GM19395 (cell line): ENCODE measurements at regions not wholly inside any gene's neighbourhood (a gene's known extent, or its start where the extent isn't known, plus 50 kb on each side); places are given as distances from the start of the nearest gene placed in this dataset.
A peak's percentile ranks its signal among the peaks of the same experiment; 100 is the strongest.
"Not testable (repeated sequence)": the region's sequence is repeated elsewhere in the genome, so short reads cannot be mapped to it uniquely, and the experiment has no call there.

Experiments used
- ATAC-seq: cut with Tn5 transposase; IDR thresholded peaks from one replicate; pipeline ENCODE4 v1.9.1; 2021; ENCODE audit warnings: mild to moderate bottlenecking, moderate library complexity; ENCODE audit not compliant: unreplicated experiment

DNA sequence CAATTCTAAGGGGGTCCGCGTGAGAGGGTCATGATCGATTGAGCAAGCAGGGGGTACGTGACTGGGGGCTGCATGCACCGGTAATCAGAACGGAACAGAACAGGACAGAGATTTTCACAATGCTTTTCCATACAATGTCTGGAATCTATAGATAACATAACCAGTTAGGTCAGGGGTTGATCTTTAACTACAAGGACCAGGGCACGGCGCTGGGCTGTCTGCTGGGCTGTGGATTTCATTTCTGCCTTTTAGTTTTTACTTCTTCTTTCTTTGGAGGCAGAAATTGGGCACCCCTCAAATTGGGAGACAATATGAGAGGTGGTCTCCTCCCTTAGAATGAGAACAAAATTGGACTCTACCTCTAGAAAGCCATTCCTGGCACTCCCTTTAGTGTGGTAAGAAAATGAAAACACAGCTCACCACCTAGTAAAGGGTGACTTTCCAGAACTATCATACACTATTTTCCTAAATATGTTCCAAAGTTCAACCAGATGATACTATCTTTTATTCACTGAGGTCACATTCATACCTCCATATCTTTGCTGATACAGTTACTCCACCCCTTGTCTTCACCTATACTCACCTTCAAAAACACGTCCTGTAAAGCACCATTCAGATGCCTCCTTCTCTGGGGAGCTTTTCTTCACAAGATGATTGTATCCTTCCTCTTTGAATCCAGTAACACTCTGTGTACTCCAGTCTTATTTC, 1058.3 kb upstream of the SLIT2 start:
- ATAC-seq: no peak

DNA sequence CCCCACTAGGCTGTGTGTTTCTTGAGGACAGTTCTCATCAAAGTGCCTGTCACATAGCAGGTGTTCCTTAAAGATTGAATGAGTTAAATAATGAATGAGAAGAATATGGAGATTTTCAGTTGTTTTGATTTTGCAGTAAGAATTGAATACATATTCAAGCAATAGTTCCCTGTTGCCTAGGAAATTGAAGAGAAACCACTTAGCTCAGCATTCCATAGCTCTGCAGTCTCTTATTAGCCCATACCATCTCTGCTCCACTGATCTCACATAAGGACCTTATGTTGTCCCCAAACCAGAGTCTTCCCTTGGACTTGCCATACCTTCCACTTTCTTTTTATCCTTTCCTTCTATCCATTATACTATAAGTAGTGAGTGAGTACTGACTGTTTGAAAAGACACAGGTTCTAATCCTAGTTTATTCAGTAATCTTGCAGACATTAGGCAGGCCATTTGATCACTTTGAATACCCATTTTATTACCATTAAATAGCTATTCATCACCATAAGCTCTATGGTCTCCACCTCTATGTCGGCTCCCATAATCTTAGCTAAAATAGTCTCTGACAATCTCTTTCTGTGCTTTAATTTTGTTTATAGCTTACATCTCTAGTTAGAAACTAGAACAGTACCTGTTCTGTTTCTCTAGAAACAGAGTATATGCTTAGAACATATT, 1059.6 kb upstream of the SLIT2 start:
- no peak for ATAC-seq

DNA sequence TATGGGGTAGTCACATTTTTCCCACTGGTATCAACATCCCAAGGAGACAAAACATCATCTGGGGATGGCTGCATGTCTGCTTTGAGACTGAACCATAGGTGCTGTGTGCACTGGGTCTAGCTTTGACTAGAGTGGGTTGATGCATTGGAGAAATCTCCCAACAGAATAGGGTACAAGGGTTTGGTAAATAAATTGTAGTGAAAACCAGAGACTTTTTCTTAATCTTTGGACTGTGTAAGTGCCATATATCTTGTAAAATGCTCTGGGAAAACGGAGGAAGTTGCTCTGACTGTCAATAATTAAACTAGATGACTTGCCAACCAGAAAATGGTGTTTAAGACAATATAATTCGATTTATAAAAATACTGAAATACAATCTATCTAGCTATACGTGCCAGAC, 1064.0 kb upstream of the SLIT2 start:
- ATAC-seq: no peak

DNA sequence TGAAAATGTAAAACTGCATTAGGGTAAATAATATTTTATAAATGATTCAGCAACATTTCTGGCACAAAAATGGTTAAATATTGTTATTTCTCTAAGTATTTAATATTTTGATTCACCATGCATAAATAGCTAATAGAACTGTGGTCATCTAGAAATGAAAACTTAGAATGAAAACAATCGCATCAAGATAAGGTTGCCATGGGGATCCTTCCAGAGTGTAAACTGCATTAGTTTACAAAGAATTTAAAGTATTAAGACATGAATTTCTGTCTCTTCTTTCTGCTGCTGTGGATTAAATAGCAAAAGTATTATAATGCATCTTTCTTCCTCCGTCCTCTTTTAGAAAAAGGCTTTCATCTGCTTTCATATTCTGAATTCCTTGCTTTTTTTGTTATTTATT, 1064.6 kb upstream of the SLIT2 start:
- no peak for ATAC-seq

DNA sequence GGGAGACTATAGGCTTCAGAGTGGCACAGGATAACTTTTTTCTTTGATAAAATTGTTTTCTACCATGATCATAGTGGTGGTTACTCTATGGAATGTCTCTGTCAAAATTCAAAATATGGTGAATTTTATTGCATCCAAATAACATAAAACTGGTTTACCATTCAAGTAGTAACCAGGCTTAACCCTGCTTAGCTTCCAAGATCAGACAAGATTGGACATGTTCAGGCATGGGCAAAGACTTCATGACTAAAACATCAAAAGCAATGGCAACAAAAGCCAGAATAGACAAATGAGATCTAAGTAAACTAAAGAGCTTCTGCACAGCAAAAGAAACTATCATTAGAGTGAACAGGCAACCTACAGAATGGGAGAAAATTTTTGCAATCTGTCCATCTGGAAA, 1070.1 kb upstream of the SLIT2 start:
- not testable (repeated sequence) for ATAC-seq

DNA sequence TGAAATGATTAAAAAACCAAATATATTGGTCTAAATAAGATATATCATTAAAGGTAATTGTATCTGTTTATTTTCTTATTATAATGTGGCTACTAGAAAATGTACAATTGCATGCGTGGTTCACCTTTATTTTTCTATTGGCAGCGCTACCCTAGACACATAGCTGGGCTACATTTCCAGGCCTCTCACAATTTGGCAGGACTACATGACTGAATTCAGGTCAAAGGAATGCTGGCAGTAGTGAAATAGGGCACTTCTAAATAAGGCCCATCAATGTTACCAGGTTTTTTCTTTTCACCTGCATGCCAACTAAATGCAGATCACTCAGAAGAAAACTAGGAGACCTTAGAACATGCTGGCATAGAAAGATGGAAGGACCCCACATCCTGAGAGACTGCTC, 1072.9 kb upstream of the SLIT2 start:
- ATAC-seq: no peak

DNA sequence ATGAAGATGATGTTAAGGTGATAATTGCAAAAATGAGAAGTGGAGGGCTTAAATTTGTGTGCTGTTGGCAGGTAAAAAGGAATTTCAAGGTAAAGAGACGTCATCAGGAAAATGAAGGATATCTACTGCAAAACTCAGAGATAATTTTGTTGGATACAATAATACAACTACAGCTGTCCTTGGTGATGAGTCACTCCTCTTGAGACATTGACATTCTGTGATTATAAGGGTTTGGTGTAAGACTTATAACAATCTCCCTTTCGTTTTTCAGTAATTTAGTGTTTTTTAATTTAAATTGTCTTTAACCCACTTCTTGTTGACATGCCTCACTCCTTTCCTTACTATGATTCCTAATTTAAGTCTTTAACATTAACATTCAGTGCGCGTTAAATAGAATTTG, 1074.1 kb upstream of the SLIT2 start:
- ATAC-seq: no peak

DNA sequence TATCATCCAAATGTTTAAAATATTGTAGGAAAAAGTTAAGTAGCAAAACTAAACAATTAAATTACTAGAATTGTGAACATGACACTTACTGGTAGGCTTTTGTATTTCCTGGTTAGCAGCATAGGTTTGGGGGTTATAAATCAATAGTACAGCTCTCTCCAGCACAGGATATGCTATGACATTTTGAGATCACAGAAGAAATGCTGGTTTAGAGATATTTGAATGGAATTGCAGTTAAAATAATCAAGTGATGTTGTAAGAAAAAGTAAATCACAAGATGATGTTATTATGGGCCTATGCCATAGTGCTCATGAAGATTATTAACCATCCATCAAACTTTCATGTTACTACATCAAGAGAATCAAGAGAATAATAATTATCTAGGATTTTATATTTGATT, 1079.9 kb upstream of the SLIT2 start:
- ATAC-seq: no peak

DNA sequence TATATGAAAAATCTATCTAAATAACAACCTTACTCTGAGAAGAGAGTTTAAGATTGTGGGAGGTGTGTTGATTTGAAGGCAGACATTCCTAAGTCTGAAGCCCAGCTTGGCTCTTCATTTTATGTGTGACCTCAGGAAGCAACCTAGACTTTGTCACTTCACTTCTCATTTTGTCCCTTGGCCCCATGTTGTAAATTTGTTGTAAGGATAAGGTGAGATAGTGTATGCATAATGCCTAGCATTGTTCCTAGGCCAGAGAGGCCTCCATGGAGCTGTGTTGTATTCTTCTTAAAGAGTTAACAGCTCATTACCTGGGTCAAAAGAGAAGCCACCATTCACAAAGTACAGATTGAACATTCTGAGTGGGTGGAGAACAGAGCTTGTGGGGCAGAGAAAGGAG, 1084.4 kb upstream of the SLIT2 start:
- ATAC-seq: no peak

DNA sequence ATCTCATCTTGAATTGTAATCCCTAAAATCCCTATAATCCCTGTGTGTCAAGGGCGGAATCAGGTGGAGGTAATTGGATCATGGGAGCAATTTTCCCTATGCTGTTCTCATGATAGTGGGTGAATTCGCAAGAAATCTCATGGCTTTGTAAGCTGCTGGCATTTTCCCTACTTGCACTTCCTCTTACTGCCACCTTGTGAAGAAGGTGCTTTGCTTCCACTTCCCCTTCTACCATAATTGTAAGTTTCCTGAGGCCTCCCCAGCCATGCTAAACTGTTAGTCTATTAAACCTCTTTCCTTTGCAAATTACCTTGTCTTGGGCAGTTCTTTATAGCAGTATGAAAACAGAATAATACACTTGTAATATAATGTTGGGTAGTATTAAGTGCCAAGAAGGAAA, 1087.4 kb upstream of the SLIT2 start:
- no peak for ATAC-seq

DNA sequence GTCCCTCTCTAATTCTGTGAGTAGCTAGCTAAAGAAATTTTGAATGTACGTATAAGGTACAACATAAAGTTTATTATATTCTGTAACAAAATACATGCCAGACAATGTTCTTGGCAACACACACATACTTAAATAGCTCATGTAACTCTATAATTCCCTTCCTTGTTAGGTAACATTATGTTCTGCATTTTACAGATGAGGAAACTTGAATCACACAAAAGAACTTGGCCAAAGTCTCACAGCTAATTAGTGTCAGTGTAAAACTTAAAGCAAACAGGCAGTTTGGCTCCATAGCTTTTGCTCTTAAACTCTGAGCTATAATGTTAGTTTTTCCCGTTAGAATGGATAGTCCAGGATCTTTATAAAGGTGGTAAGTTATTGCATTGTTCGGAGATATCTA, 1091.8 kb upstream of the SLIT2 start:
- ATAC-seq: no peak

DNA sequence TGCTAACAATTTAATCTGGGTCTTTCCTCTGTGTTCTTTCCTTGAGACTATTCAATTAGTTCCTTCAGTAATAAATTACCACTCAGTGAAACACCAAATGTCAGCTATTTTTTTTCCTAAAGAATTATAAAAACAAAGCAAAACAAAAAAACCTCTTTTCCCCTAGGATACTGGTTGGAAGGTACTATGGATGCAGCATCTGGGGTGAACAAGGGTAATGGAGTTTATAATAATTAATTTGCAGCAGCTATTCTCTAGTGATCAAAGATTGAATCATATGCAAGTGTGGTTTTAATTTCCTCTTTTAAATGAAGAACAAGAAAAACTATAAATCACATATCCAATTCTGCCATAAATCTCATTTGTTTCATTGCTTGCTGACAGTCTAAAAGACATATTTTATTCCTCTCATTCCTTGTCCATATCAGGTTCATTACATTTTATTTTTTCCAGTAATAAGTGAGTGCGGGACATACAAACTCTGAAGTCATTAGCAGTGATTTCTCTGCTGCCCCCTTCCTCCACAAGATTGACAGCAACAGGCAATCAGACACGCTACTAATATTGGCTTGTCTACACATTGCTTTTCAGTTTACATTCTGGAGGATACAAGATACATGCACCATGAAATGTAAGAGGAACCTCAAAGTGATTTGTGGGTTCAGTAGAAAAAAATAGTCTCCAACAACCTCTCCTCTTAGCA, 1093.4 kb upstream of the SLIT2 start:
- no peak for ATAC-seq

DNA sequence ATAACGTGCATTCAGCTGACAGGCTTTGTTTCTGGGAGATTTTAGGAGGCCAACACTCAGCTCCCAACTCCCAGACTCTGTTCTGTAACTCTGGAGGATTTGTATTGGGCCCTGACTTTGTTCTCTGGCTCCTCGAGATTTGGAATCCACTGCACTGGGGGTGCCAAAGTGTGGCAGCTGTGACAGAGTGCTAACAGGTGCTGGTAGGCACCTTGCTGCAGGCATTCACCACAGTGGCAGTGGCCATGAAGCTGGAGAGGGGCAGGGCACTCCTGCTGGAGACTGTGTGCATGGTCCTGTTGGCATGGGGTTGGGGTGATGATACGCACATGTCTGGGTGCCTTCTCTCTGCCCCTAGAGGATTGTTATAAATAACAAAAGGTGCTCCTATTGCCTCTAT, 1094.9 kb upstream of the SLIT2 start:
- no peak for ATAC-seq

DNA sequence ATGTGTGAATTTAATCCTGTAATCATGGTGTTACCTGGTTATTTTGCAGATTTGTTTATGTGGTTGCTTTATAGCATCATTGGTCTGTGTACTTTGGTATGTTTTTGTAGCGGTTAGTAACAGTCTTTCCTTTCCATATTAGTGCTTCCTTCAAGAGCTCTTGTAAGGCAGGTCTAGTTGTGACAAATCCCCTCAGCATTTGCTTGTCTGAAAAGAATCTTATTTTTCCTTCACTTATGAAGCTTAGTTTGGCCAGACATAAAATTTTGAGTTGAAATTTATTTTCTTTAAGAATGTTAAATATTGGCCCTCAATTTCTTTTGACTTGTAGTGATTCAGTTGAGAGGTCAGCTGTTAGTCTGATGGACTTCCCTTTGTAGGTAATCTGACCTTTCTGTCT, 1096.1 kb upstream of the SLIT2 start:
- ATAC-seq: no peak

DNA sequence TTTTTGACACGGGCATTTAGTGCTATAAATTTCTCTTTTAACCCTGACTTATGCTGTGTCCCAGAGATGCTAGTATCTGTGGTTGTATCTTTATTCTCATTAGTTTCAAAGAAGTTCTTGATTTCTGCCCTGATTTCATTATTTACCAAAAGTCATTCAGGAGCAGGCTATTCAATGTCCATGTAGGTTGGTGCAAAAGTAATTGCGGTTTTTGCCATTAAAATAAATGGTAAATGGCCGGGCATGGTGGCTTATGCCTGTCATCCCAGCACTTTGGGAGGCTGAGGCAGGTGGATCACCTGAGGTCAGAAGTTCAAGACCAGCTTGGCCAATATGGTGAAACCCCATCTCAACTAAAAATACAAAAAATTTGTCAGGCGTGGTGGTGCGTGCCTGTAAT, 1097.4 kb upstream of the SLIT2 start:
- ATAC-seq: not testable (repeated sequence)

DNA sequence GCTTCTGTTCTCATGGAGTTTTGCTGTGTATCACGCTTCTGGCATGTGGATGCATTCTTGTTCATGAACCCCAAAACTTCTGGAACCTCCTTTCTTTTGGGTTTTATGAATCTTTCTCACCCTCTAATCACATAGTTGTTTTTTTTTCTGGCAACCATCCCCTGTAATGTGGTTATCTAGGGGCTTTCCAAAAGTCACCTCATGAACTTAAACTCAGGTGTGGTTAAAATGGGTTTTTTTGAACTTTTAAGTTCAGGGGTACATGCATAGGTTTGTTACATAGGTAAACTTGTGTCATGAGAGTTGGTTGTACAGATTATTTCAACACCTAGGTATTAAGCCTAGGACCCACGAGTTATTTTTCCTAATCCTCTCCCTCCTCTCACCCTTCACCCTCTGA, 1099.4 kb upstream of the SLIT2 start:
- ATAC-seq: no peak

DNA sequence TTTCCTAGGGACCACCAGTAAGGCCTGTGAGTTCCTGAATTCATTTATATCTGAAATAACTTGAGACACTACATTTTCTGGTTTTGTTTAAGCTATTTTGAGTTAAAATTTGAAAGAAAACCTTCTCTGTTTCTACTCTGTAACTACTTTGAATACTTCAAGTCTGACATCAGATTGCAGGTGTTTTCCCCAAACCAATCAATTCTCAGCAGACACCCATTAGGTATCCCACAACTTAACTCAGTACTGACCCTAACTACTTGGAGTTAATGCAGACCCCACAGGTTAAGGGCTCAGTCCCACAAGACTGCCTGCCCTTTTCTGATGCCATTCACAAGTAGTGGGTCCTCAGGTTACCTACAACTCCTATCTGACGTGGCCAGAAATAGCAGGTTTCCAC, 1100.0 kb upstream of the SLIT2 start:
- ATAC-seq: no peak

DNA sequence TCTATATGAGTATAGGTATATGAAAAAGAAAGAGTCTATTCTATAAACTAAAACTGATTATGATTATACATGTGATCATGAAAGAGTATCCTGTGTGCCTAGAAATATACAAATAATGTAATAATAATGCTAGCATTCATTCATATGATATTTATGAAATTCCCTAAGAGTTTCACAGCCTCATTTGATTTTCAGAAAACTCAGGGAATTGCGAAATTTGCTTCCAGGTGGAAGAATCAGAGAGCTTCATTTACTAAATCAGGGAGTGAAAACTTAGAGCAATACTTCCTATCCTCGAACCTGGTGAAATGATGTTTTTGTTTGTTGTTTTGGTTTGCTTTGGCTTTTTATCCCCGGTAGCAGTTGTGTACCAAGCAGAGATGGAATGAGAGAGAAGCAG, 1105.7 kb upstream of the SLIT2 start:
- no peak for ATAC-seq

DNA sequence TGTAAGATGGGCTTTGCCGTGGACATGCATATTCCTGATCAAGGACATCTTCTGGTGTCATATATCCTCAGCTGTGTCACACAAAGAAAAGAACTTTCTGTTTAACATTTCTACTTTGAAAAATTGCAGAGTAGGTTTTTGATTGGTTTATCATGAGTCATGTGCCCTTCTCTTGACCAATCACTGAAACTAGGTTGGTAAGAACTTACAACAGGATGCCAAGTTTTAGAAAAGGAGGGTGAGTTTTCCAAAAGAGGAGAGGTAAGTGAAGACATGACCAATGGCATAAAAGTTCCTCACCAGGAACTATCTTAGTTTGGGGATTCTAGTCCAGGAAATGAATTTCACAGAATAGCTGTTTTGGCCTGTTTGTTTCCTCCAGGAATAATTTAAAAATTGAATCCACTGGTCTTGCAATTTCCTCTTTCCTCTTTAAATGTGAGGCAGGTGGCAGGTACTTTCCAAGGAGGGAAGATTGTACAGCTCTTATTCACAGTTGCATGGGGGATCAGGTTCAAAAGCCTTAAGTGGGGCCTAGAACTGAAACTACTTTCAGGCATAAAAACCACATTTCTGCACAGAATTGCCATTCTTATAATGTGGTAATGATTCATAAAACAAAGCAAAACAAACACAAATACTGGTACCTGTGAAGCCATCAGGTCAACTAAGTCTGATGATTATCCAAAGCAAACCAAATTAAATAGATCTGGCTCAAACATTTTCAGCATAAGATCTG, 1114.5 kb upstream of the LCORL start:
- ATAC-seq: peak; percentile 61

DNA sequence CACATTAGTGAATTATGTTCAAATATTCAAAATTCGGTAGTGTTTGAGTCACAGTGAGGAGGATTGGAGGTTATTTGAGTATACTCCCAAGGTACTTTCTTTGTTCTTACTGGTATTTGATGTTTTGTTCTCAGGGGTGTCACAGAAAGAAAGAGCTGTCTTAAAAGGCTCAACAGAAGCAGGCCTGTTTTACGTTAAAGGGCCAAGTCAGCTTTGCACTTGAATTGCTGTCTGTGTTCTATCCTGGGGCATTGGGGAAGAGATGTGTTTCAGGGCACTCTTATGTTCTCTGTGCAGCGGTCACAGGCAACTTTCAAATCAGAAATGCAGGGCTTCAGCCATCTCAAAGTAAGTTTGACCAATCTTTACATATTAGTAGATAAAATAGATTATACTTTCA, 1113.1 kb upstream of the LCORL start:
- ATAC-seq: no peak

DNA sequence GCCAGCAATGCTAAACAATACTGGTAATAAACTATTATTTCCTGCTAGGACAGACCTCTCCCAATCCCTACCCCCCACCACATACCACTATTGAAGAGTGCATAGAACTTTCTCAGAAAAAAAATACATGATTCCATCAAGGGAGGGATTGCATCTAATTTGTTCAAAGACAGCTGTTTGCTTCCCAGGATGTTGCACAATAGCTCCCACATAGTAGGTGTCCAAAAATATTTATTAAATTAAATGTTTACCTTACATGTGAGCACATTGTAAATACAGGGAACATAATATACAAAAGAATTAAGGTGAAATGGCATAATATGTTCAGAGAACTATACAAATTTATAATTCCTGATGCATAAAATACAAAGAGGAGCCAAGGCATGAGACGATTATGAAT, 1111.8 kb upstream of the LCORL start:
- ATAC-seq: no peak

DNA sequence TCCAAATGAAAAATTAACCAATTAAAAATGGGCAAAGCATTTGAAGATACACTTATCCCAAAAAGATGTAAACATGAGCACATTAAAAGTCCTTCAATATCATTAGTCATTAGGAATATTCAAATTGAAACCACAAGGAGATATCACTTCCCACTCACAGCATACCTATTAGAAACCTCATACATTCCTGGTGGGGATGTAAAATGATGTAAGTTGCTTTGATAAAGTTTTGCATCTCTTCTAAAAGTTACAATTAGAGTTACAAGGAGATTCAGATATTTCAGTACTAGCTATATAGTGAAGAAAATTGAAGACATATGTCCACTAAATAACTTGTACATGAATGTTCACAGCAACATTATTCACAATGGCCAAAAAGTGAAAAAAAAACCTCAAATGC, 1109.3 kb upstream of the LCORL start:
- no peak for ATAC-seq
